Ovary (tissue), 7 donors: ENCODE measurements at regions not wholly inside any gene's neighbourhood (a gene's known extent, or its start where the extent isn't known, plus 50 kb on each side); places are given as distances from the start of the nearest gene placed in this dataset.
A peak's percentile ranks its signal among the peaks of the same experiment; 100 is the strongest.

Source experiments
- DNase-seq, 5 donors: peaks; one replicate each; pipeline ENCODE4 v3.0.0-alpha.2; 2019 to 2020
- H3K27ac ChIP-seq, 2 donors: fragments of 200-600 bp; one replicate each; pipeline versions ENCODE4 v1.5.1 to v1.8.0; 2019 to 2022
- H3K27me3 ChIP-seq: fragments of 200-600 bp; one replicate; pipeline ENCODE4 v1.8.0; 2022
- H3K36me3 ChIP-seq: fragments of 200-600 bp; sonication (generic); one replicate; pipeline ENCODE4 v1.5.1; 2019
- H3K4me1 ChIP-seq: one replicate; pipeline ENCODE4 v1.8.1; 2013; ENCODE audit warnings: mild to moderate bottlenecking, moderate library complexity; ENCODE audit not compliant: insufficient read depth
- H3K4me3 ChIP-seq: fragments of 200-600 bp; sonication (generic); one replicate; pipeline ENCODE4 v1.5.1; 2017
- H3K9me3 ChIP-seq, 2 donors: fragments of 200-600 bp in 1 of 2; sonication (generic) in 1 of 2; one replicate each; pipeline versions ENCODE4 v1.5.1 to v1.8.1; 2013 to 2019; ENCODE audit warnings: mild to moderate bottlenecking in 1 of 2, moderate library complexity in 1 of 2
- CTCF ChIP-seq, 3 donors: fragments of 450-650 bp in 2 of 3; fragments of 200-600 bp in 1 of 3; IDR thresholded peaks; one replicate each; pipeline versions ENCODE4 v1.5.1 to v1.8.0; 2016 to 2022; ENCODE audit warnings: antibody characterized with exemption in 3 of 3, mild to moderate bottlenecking in 1 of 3
- EP300 ChIP-seq: sonication (generic); formaldehyde crosslinking; IDR thresholded peaks from one replicate; pipeline ENCODE4 v1.6.1; 2017; ENCODE audit warnings: antibody characterized with exemption
- POLR2A ChIP-seq: fragments of 450-650 bp; IDR thresholded peaks from one replicate; pipeline ENCODE4 v1.6.1; 2017; ENCODE audit warnings: antibody characterized with exemption, mild to moderate bottlenecking, moderate library complexity
- whole genome bisulfite sequencing, 3 donors: extraction: QIAGEN DNeasy Blood & Tissue Kit in 1 of 3; methylation state at CpG; one replicate each; pipeline versions ENCODE4 v1.1.5 to v1.1.7; 2013 to 2017; 5-methylcytosine and 5-hydroxymethylcytosine counted together
- intact Hi-C, 4 donors: fragments of 100-400 bp; cut with DNase I; formaldehyde crosslinking; loops; one replicate each; pipeline versions ENCODE4 v1.11.0 to v1.15.1; 2022 to 2023
- donor health status: DM: no; HTN: no; CAD: no; lungs with moderate emphysema.
- donor health status: DM: no; HTN: no; CAD: no.
- donor health status: Bipolar disorder and iron deficiency.
- donor health status: DM: no; HTN: no; CAD: no.
- donor health status: DM: yes; HTN: yes; CAD: no.

- H3K4me3 ChIP-seq, result no peak overlapping the region
- DNase-seq, result no peak
- WGBS, 3 donors, result 81 to 88% (median 87%) methylated on average over 6 of the region's 6 CpGs
- intact Hi-C loops, result loop anchor here in 1 of 4 donors (10.0 kb wide), 1 partner anchor 611 kb away; no protein-coding TSS in a partner anchor
- H3K9me3 ChIP-seq, result no peaks in the 10 kb centered on the region
- no peaks in the 10 kb centered on the region for H3K27me3 ChIP-seq
- H3K27ac ChIP-seq, result no peak overlapping the region
- H3K4me1 ChIP-seq, result peaks cover 2% of the 10 kb centered on the region
- no peaks in the 10 kb centered on the region for H3K36me3 ChIP-seq
- TF ChIP-seq EP300, result no peak
Measured at GRCh38 chr11:110524238-110524637, 94.5 kb downstream of the FDX1 start.

GRCh38 chr11:110525883-110526282 lies 96.1 kb downstream of the FDX1 start:
- WGBS, 3 donors, result 0 to 12% (median 0%) methylated on average over 1 of the region's 1 CpG
- no peaks in the 10 kb centered on the region for H3K27me3 ChIP-seq
- no peaks in the 10 kb centered on the region for H3K36me3 ChIP-seq
- intact Hi-C loops, result loop anchor here in 1 of 4 donors (10.0 kb wide), 1 partner anchor 609 kb away; no protein-coding TSS in a partner anchor
- no peak for TF ChIP-seq CTCF (IDR thresholded peaks at IDR 0.05)
- no peak for TF ChIP-seq EP300
- TF ChIP-seq POLR2A, result no peak
- H3K9me3 ChIP-seq, result no peaks in the 10 kb centered on the region
- DNase-seq, result peak in 1 of 5 donors; percentile 54
- peaks cover under 1% of the 10 kb centered on the region for H3K4me1 ChIP-seq
- no peak overlapping the region for H3K4me3 ChIP-seq
- H3K27ac ChIP-seq, result no peak overlapping the region

DNA sequence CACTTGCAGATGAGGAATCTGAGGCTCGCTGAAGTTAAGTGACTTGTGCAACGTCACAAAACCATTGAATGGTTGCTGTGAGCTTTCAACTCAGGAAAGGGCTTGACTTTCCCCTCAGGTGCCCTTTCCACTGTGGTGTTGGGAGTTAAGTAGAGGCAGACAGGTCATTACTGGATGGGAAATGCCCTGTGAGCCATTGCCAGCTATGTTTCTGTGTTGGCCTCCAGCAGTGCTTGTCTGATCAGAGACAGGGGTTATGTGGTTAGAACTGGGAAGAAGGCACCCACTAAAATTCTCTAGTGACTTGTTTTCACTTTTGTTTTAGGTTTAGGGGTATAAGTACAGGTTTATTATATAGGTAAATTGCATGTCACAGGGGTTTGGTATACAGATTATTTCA lies 96.6 kb downstream of the FDX1 start:
- no peak overlapping the region for H3K27ac ChIP-seq
- H3K27me3 ChIP-seq, result no peaks in the 10 kb centered on the region
- no peak overlapping the region for H3K4me3 ChIP-seq
- intact Hi-C loops, result loop anchor here in 1 of 4 donors (10.0 kb wide), 1 partner anchor 608 kb away; no protein-coding TSS in a partner anchor
- no peak for DNase-seq
- TF ChIP-seq EP300, result no peak
- TF ChIP-seq POLR2A, result no peak
- TF ChIP-seq CTCF (IDR thresholded peaks at IDR 0.05), result no peak
- no peaks in the 10 kb centered on the region for H3K36me3 ChIP-seq
- H3K4me1 ChIP-seq, result peaks cover 5% of the 10 kb centered on the region
- H3K9me3 ChIP-seq, result no peaks in the 10 kb centered on the region
- 72 to 80% (median 79%) methylated on average over 2 of the region's 2 CpGs for WGBS, 3 donors
